ENCODE measurements at regions not wholly inside any gene's neighbourhood (a gene's known extent, or its start where the extent isn't known, plus 50 kb on each side); places are given as distances from the start of the nearest gene placed in this dataset.

- Histone ChIP-seq H4K20me1 (ENCODE audit: insufficient read depth, low read length) (no peaks in the 10 kb centered on the region), H3K9me3 (ENCODE audit: low read length) (no peaks in the 10 kb centered on the region), H3K79me2 (ENCODE audit: insufficient read depth, low read length) (no peaks in the 10 kb centered on the region), H3K4me3 (ENCODE audit: low read depth, low read length, poor library complexity, severe bottlenecking) (no peak overlapping the region), H3K4me2 (ENCODE audit: low read length) (no peak overlapping the region), H3K9me2 (ENCODE audit: low read depth, low read length) (peaks cover 4% of the 10 kb centered on the region; the same call in 1 of the 2 replicates), H3K27ac (ENCODE audit: low read depth, low read length, poor library complexity, severe bottlenecking) (no peak overlapping the region), H2AFZ (ENCODE audit: low read length) (no peak overlapping the region), H3K27me3 (ENCODE audit: insufficient read depth, low read length) (no peaks in the 10 kb centered on the region), H3K36me3 (ENCODE audit: insufficient read depth, low read length) (no peaks in the 10 kb centered on the region), H3F3A (ENCODE audit: insufficient read depth, low read length) (no peaks in the 10 kb centered on the region), H3K4me1 (ENCODE audit: insufficient read depth, low read length, severe bottlenecking) (no peaks in the 10 kb centered on the region), H3K9ac (ENCODE audit: low read length) (no peak overlapping the region)
- TF ChIP-seq EZH2 (IDR thresholded peaks at IDR 0.05; ENCODE audit: borderline replicate concordance, low read length), result no peak
- TF ChIP-seq CTCF (IDR thresholded peaks at IDR 0.05; ENCODE audit: low read length), result no peak
Measured at GRCh38 chr1:81030441-81030840, 770.3 kb upstream of the ADGRL2 start.

GRCh38 chr1:81029266-81029665 lies 771.5 kb upstream of the ADGRL2 start:
- no peak overlapping the region for H3K9ac ChIP-seq (ENCODE audit: low read length)
- no peaks in the 10 kb centered on the region for H3K36me3 ChIP-seq (ENCODE audit: insufficient read depth, low read length)
- H3K9me2 ChIP-seq (ENCODE audit: low read depth, low read length), result peaks cover 4% of the 10 kb centered on the region; the same call in 1 of the 2 replicates
- no peak for TF ChIP-seq EZH2 (IDR thresholded peaks at IDR 0.05; ENCODE audit: borderline replicate concordance, low read length)
- TF ChIP-seq CTCF (IDR thresholded peaks at IDR 0.05; ENCODE audit: low read length), result no peak
- no peaks in the 10 kb centered on the region for H3K79me2 ChIP-seq (ENCODE audit: insufficient read depth, low read length)
- H2AFZ ChIP-seq (ENCODE audit: low read length), result no peak overlapping the region
- no peak overlapping the region for H3K27ac ChIP-seq (ENCODE audit: low read depth, low read length, poor library complexity, severe bottlenecking)
- no peak overlapping the region for H3K4me2 ChIP-seq (ENCODE audit: low read length)
- H3K9me3 ChIP-seq (ENCODE audit: low read length), result no peaks in the 10 kb centered on the region
- H3K27me3 ChIP-seq (ENCODE audit: insufficient read depth, low read length), result no peaks in the 10 kb centered on the region
- no peaks in the 10 kb centered on the region for H4K20me1 ChIP-seq (ENCODE audit: insufficient read depth, low read length)
- H3K4me3 ChIP-seq (ENCODE audit: low read depth, low read length, poor library complexity, severe bottlenecking), result no peak overlapping the region
- H3F3A ChIP-seq (ENCODE audit: insufficient read depth, low read length), result no peaks in the 10 kb centered on the region
- H3K4me1 ChIP-seq (ENCODE audit: insufficient read depth, low read length, severe bottlenecking), result no peaks in the 10 kb centered on the region

GRCh38 chr1:81023187-81023724 lies 777.5 kb upstream of the ADGRL2 start:
- H3K4me1 ChIP-seq (ENCODE audit: insufficient read depth, low read length, severe bottlenecking), result no peaks in the 10 kb centered on the region
- no peaks in the 10 kb centered on the region for H3F3A ChIP-seq (ENCODE audit: insufficient read depth, low read length)
- no peak overlapping the region for H3K4me2 ChIP-seq (ENCODE audit: low read length)
- no peaks in the 10 kb centered on the region for H4K20me1 ChIP-seq (ENCODE audit: insufficient read depth, low read length)
- H3K9ac ChIP-seq (ENCODE audit: low read length), result no peak overlapping the region
- no peaks in the 10 kb centered on the region for H3K27me3 ChIP-seq (ENCODE audit: insufficient read depth, low read length)
- H3K9me2 ChIP-seq (ENCODE audit: low read depth, low read length), result peaks cover 4% of the 10 kb centered on the region; the same call in 1 of the 2 replicates
- H3K9me3 ChIP-seq (ENCODE audit: low read length), result no peaks in the 10 kb centered on the region
- no peak for TF ChIP-seq CTCF (IDR thresholded peaks at IDR 0.05; ENCODE audit: low read length)
- no peak for TF ChIP-seq EZH2 (IDR thresholded peaks at IDR 0.05; ENCODE audit: borderline replicate concordance, low read length)
- H2AFZ ChIP-seq (ENCODE audit: low read length), result no peak overlapping the region
- no peak overlapping the region for H3K27ac ChIP-seq (ENCODE audit: low read depth, low read length, poor library complexity, severe bottlenecking)
- no peaks in the 10 kb centered on the region for H3K36me3 ChIP-seq (ENCODE audit: insufficient read depth, low read length)
- no peaks in the 10 kb centered on the region for H3K79me2 ChIP-seq (ENCODE audit: insufficient read depth, low read length)
- H3K4me3 ChIP-seq (ENCODE audit: low read depth, low read length, poor library complexity, severe bottlenecking), result no peak overlapping the region
